HG03354 (cell line): ENCODE measurements at regions not wholly inside any gene's neighbourhood (a gene's known extent, or its start where the extent isn't known, plus 50 kb on each side); places are given as distances from the start of the nearest gene placed in this dataset.

ENCODE experiments used
- ATAC-seq: cut with Tn5 transposase; IDR thresholded peaks from one replicate; pipeline ENCODE4 v1.9.1; 2021; ENCODE audit warnings: mild to moderate bottlenecking; ENCODE audit not compliant: unreplicated experiment, poor library complexity, severe bottlenecking

- no peak for ATAC-seq
Measured at GRCh38 chr6:15854826-15855710, 192.2 kb upstream of the DTNBP1 start.

GRCh38 chr6:15854378-15854777 is 191.6 kb upstream of the DTNBP1 start:
- no peak for ATAC-seq

GRCh38 chr6:15853259-15853658 is 190.4 kb upstream of the DTNBP1 start:
- no peak for ATAC-seq

GRCh38 chr6:15852289-15852688 is 189.5 kb upstream of the DTNBP1 start:
- no peak for ATAC-seq

GRCh38 chr6:15849395-15849794 is 186.6 kb upstream of the DTNBP1 start:
- ATAC-seq: no peak

- ATAC-seq: no peak
Measured at GRCh38 chr6:15845492-15845891, 182.7 kb upstream of the DTNBP1 start.

GRCh38 chr6:15843764-15844163 is 180.9 kb upstream of the DTNBP1 start:
- no peak for ATAC-seq

GRCh38 chr6:15843226-15843625 is 180.4 kb upstream of the DTNBP1 start:
- no peak for ATAC-seq

- ATAC-seq: no peak
Measured at GRCh38 chr6:15842727-15843117, 179.9 kb upstream of the DTNBP1 start.

GRCh38 chr6:15841937-15842726 is 179.3 kb upstream of the DTNBP1 start:
- no peak for ATAC-seq

- no peak for ATAC-seq
Measured at GRCh38 chr6:15839969-15840541, 177.2 kb upstream of the DTNBP1 start.

GRCh38 chr6:15837205-15837604 is 174.4 kb upstream of the DTNBP1 start:
- ATAC-seq: no peak

- no peak for ATAC-seq
Measured at GRCh38 chr6:15832841-15833240, 170.0 kb upstream of the DTNBP1 start.

GRCh38 chr6:15829156-15829555 is 166.3 kb upstream of the DTNBP1 start:
- no peak for ATAC-seq

GRCh38 chr6:15827496-15828255 is 164.8 kb upstream of the DTNBP1 start:
- no peak for ATAC-seq

GRCh38 chr6:15826814-15827318 is 164.0 kb upstream of the DTNBP1 start:
- no peak for ATAC-seq

- ATAC-seq: no peak
Measured at GRCh38 chr6:15825332-15825930, 162.6 kb upstream of the DTNBP1 start.

GRCh38 chr6:15824811-15825210 is 162.0 kb upstream of the DTNBP1 start:
- no peak for ATAC-seq

- no peak for ATAC-seq
Measured at GRCh38 chr6:15823838-15824414, 161.1 kb upstream of the DTNBP1 start.
